ENCODE measurements at regions not wholly inside any gene's neighbourhood (a gene's known extent, or its start where the extent isn't known, plus 50 kb on each side); places are given as distances from the start of the nearest gene placed in this dataset.

DNA sequence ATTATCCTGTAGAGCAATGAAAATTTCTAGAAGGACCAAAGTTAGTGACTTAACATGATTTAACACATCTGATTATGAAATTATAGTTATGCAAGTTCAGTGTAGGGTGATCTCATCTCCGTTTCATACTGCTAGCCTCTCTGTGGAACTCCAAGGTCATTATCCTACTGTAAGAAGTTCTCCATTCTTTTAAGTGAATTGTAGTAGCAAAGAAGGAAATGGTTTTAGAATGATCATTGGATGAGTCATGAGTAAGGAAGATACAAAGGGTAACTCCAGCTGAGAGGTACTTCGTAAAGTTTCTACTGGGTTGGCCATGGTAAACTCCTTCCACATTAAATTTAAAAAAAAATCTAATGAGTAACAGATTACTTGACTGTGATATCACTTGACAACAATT is 215.0 kb upstream of the GIMD1 start:
- TF ChIP-seq CTCF (IDR thresholded peaks at IDR 0.05) (no peak), ZFX (IDR thresholded peaks at IDR 0.05; ENCODE audit: borderline replicate concordance) (no peak)
